Thyroid gland (tissue), 4 donors: ENCODE measurements at regions not wholly inside any gene's neighbourhood (a gene's known extent, or its start where the extent isn't known, plus 50 kb on each side); places are given as distances from the start of the nearest gene placed in this dataset.

Experiments
- DNase-seq, 2 donors: peaks; one replicate each; pipeline ENCODE4 v3.0.0-alpha.2; 2019
- H3K27ac ChIP-seq, 3 donors: fragments of 200-600 bp; sonication (generic); 1 replicate in 2 of 3; 2 replicates in 1 of 3; pipeline ENCODE4 v1.5.1; 2016 to 2019; ENCODE audit warnings: mild to moderate bottlenecking in 1 of 3, moderate library complexity in 1 of 3
- H3K27me3 ChIP-seq: fragments of 200-600 bp; sonication (generic); one replicate; pipeline ENCODE4 v1.5.1; 2019
- H3K36me3 ChIP-seq, 2 donors: fragments of 200-600 bp; sonication (generic); one replicate each; pipeline ENCODE4 v1.5.1; 2016 to 2019
- H3K4me1 ChIP-seq, 2 donors: fragments of 200-600 bp; sonication (generic); one replicate each; pipeline ENCODE4 v1.5.1; 2017 to 2019
- H3K4me3 ChIP-seq, 3 donors: fragments of 200-600 bp; sonication (generic); replicated peaks in 1 of 3; 1 replicate in 2 of 3; 2 replicates in 1 of 3; pipeline ENCODE4 v1.5.1; 2016; ENCODE audit warnings: mild to moderate bottlenecking in 1 of 3
- H3K9me3 ChIP-seq: fragments of 200-600 bp; sonication (generic); one replicate; pipeline ENCODE4 v1.5.1; 2017
- CTCF ChIP-seq, 6 experiments: fragments of 200-600 bp in 3 of 6; fragments of 450-650 bp in 3 of 6; sonication (generic) in 3 of 6; IDR thresholded peaks; one replicate each; pipeline ENCODE4 v1.5.1; 2016 to 2019; ENCODE audit warnings: antibody characterized with exemption in 6 of 6, mild to moderate bottlenecking in 2 of 6, inconsistent platforms in 1 of 6, moderate library complexity in 1 of 6
- POLR2A ChIP-seq, 2 donors: fragments of 450-650 bp; IDR thresholded peaks; one replicate each; pipeline ENCODE4 v1.6.1; 2017; ENCODE audit warnings: antibody characterized with exemption in 2 of 2, mild to moderate bottlenecking in 2 of 2, moderate library complexity in 1 of 2
- WGBS, 2 donors: methylation state at CpG; one replicate each; pipeline ENCODE4 v1.1.5; 2017; 5-methylcytosine and 5-hydroxymethylcytosine counted together
- intact Hi-C: fragments of 100-400 bp; cut with DNase I; formaldehyde crosslinking; loops from one replicate; pipeline ENCODE4 v1.15.1; 2023

- Histone ChIP-seq H3K27me3 (no peaks in the 10 kb centered on the region), H3K36me3 (no peaks in the 10 kb centered on the region), H3K9me3 (no peaks in the 10 kb centered on the region), H3K4me1 (no peaks in the 10 kb centered on the region), H3K27ac (no peak overlapping the region), H3K4me3 (no peak overlapping the region)
- DNase-seq: no peak
- intact Hi-C loops: no loop called here
- TF ChIP-seq POLR2A (IDR thresholded peaks at IDR 0.05): no peak
- no peak for TF ChIP-seq CTCF (IDR thresholded peaks at IDR 0.05)
Measured at GRCh38 chr15:67906382-67906781, 66.5 kb upstream of the RNU6-1 start.

GRCh38 chr15:67907184-67907723 is 67.4 kb upstream of the RNU6-1 start:
- Histone ChIP-seq H3K36me3 (no peaks in the 10 kb centered on the region), H3K4me3 (no peak overlapping the region), H3K27me3 (no peaks in the 10 kb centered on the region), H3K27ac (no peak overlapping the region), H3K9me3 (no peaks in the 10 kb centered on the region), H3K4me1 (no peaks in the 10 kb centered on the region)
- intact Hi-C loops: no loop called here
- TF ChIP-seq CTCF (IDR thresholded peaks at IDR 0.05) (no peak), POLR2A (IDR thresholded peaks at IDR 0.05) (no peak)
- WGBS, 2 donors: 90 to 97% methylated on average over 2 of the region's 2 CpGs
- DNase-seq: no peak

GRCh38 chr15:67908756-67909155 is 68.9 kb upstream of the RNU6-1 start:
- H3K27ac ChIP-seq: no peak overlapping the region
- intact Hi-C loops: no loop called here
- H3K27me3 ChIP-seq: no peaks in the 10 kb centered on the region
- DNase-seq: no peak
- no peaks in the 10 kb centered on the region for H3K9me3 ChIP-seq
- WGBS, 2 donors: 87 to 88% methylated on average over 2 of the region's 2 CpGs
- TF ChIP-seq CTCF (IDR thresholded peaks at IDR 0.05) (no peak), POLR2A (IDR thresholded peaks at IDR 0.05) (no peak)
- no peak overlapping the region for H3K4me3 ChIP-seq
- H3K4me1 ChIP-seq: peaks cover under 1% of the 10 kb centered on the region in 2 donors
- no peaks in the 10 kb centered on the region for H3K36me3 ChIP-seq

GRCh38 chr15:67911727-67912126 is 71.9 kb upstream of the RNU6-1 start:
- H3K36me3 ChIP-seq: no peaks in the 10 kb centered on the region
- 0% methylated on average over 1 of the region's 1 CpG for WGBS, 2 donors
- no peak overlapping the region for H3K27ac ChIP-seq
- intact Hi-C loops: no loop called here
- H3K9me3 ChIP-seq: no peaks in the 10 kb centered on the region
- H3K27me3 ChIP-seq: no peaks in the 10 kb centered on the region
- H3K4me3 ChIP-seq: no peak overlapping the region
- no peak for DNase-seq
- no peak for TF ChIP-seq CTCF (IDR thresholded peaks at IDR 0.05)
- no peak for TF ChIP-seq POLR2A (IDR thresholded peaks at IDR 0.05)
- H3K4me1 ChIP-seq: peaks cover 23 to 31% of the 10 kb centered on the region in 2 donors

GRCh38 chr15:67914028-67914427 is 74.2 kb upstream of the RNU6-1 start:
- no peaks in the 10 kb centered on the region for H3K27me3 ChIP-seq
- no peak for DNase-seq
- no peaks in the 10 kb centered on the region for H3K36me3 ChIP-seq
- peaks cover 23 to 46% of the 10 kb centered on the region in 2 donors for H3K4me1 ChIP-seq
- TF ChIP-seq CTCF (IDR thresholded peaks at IDR 0.05) (no peak), POLR2A (IDR thresholded peaks at IDR 0.05) (no peak)
- no peak overlapping the region for H3K4me3 ChIP-seq
- WGBS, 2 donors: 96 to 100% methylated on average over 1 of the region's 1 CpG
- intact Hi-C loops: no loop called here
- peak overlapping the region; percentile 87 to 95 (median 94) for H3K27ac ChIP-seq
- H3K9me3 ChIP-seq: no peaks in the 10 kb centered on the region
